Fibroblast of lung (primary cell): ENCODE measurements at regions not wholly inside any gene's neighbourhood (a gene's known extent, or its start where the extent isn't known, plus 50 kb on each side); places are given as distances from the start of the nearest gene placed in this dataset.

Experiments used
- CTCF ChIP-seq, 2 donors: IDR thresholded peaks in 1 of 2; conservative IDR thresholded peaks in 1 of 2; 1 replicate in 1 of 2; 2 replicates in 1 of 2; pipeline ENCODE4 v1.5.1; 2011 to 2012; ENCODE audit warnings: low read length in 2 of 2, control low read depth in 1 of 2, inconsistent platforms in 1 of 2, low read depth in 1 of 2, mild to moderate bottlenecking in 1 of 2
- EZH2 ChIP-seq: IDR thresholded peaks from 2 replicates; pipeline ENCODE4 v1.5.1; 2012; ENCODE audit warnings: low read length, control low read depth, mild to moderate bottlenecking; ENCODE audit errors: missing control alignments

- TF ChIP-seq CTCF (conservative IDR thresholded peaks at IDR 0.05 in 1 of 2, IDR thresholded peaks at IDR 0.05 in 1 of 2; ENCODE audit: low read depth in 1 of 2, low read length in 2 of 2) = no peak
- no peak for TF ChIP-seq EZH2
These were observed 272.8 kb upstream of the ZNF32 start for GRCh38 chr10:43921478-43921877.
